ENCODE measurements at regions not wholly inside any gene's neighbourhood (a gene's known extent, or its start where the extent isn't known, plus 50 kb on each side); places are given as distances from the start of the nearest gene placed in this dataset.

GRCh38 chr1:221871056-221871455, 129.2 kb upstream of the DUSP10 start:
- TF ChIP-seq CTCF (IDR thresholded peaks at IDR 0.05): no peak
- no peak for TF ChIP-seq POLR2A (IDR thresholded peaks at IDR 0.05)
